GM23248 (cell line): ENCODE measurements at regions not wholly inside any gene's neighbourhood (a gene's known extent, or its start where the extent isn't known, plus 50 kb on each side); places are given as distances from the start of the nearest gene placed in this dataset.

Experiments
- DNase-seq: peaks from one replicate; pipeline ENCODE4 v3.0.0-alpha.2; 2015
- H2AFZ ChIP-seq: fragments of 200-600 bp; sonication (generic); 2 replicates; pipeline ENCODE4 v1.6.1; 2016; ENCODE audit warnings: antibody characterized with exemption
- H3F3A ChIP-seq: fragments of 200-600 bp; sonication (generic); 2 replicates; pipeline ENCODE4 v1.6.1; 2016; ENCODE audit warnings: mild to moderate bottlenecking, antibody characterized with exemption, mixed run types; ENCODE audit not compliant: insufficient read depth
- H3K27ac ChIP-seq: fragments of 200-600 bp; sonication (generic); 2 replicates; pipeline ENCODE4 v1.5.1; 2016; ENCODE audit warnings: mild to moderate bottlenecking
- H3K27me3 ChIP-seq: fragments of 200-600 bp; sonication (generic); replicated peaks from 2 replicates; pipeline ENCODE4 v1.6.1; 2016; ENCODE audit warnings: mild to moderate bottlenecking; ENCODE audit not compliant: insufficient read depth
- H3K36me3 ChIP-seq: fragments of 200-600 bp; sonication (generic); 2 replicates; pipeline ENCODE4 v1.6.1; 2016; ENCODE audit warnings: low read depth, mild to moderate bottlenecking
- H3K4me1 ChIP-seq: fragments of 200-600 bp; sonication (generic); 2 replicates; pipeline ENCODE4 v1.6.1; 2016; ENCODE audit warnings: mild to moderate bottlenecking; ENCODE audit not compliant: insufficient read depth
- H3K4me2 ChIP-seq: fragments of 200-600 bp; sonication (generic); one replicate; pipeline ENCODE4 v1.6.1; 2016; ENCODE audit warnings: mild to moderate bottlenecking; ENCODE audit not compliant: unreplicated experiment
- H3K4me3 ChIP-seq: fragments of 200-600 bp; sonication (generic); 2 replicates; pipeline ENCODE4 v1.5.1; 2016; ENCODE audit warnings: mild to moderate bottlenecking
- H3K79me2 ChIP-seq: fragments of 200-600 bp; sonication (generic); 2 replicates; pipeline ENCODE4 v1.6.1; 2016; ENCODE audit warnings: mild to moderate bottlenecking; ENCODE audit not compliant: insufficient read depth
- H3K9ac ChIP-seq: fragments of 200-600 bp; sonication (generic); 2 replicates; pipeline ENCODE4 v1.6.1; 2016; ENCODE audit warnings: mild to moderate bottlenecking
- H3K9me2 ChIP-seq: fragments of 200-600 bp; sonication (generic); 2 replicates; pipeline ENCODE4 v1.6.1; 2016; ENCODE audit warnings: mixed run types, mild to moderate bottlenecking, moderate library complexity; ENCODE audit not compliant: insufficient read depth
- H3K9me3 ChIP-seq: fragments of 200-600 bp; sonication (generic); one replicate; pipeline ENCODE4 v1.6.1; 2017; ENCODE audit warnings: low read depth
- H4K20me1 ChIP-seq: fragments of 200-600 bp; sonication (generic); 2 replicates; pipeline ENCODE4 v1.6.0; 2016; ENCODE audit not compliant: insufficient read depth
- EZH2 ChIP-seq: fragments of 200-600 bp; sonication (generic); IDR thresholded peaks from 2 replicates; pipeline ENCODE4 v1.6.1; 2018; ENCODE audit warnings: antibody characterized with exemption, mild to moderate bottlenecking; ENCODE audit not compliant: insufficient read depth, poor library complexity, severe bottlenecking
- EZH2phosphoT487 ChIP-seq: fragments of 200-600 bp; sonication (generic); IDR thresholded peaks from 2 replicates; pipeline ENCODE4 v1.6.1; 2018; ENCODE audit warnings: antibody characterized with exemption, moderate library complexity, mild to moderate bottlenecking, low read depth; ENCODE audit not compliant: insufficient read depth
- WGBS, 2 experiments: methylation state at CpG; one replicate each; pipeline ENCODE4 v1.1.6; 2015 to 2017; ENCODE audit warnings: low lambda C conversion rate in 2 of 2, low coverage in 1 of 2; ENCODE audit errors: missing lambda C conversion rate in 2 of 2; 5-methylcytosine and 5-hydroxymethylcytosine counted together
- in situ Hi-C: fragments of 300-500 bp; cut with MboI; formaldehyde crosslinking; loops from 2 replicates; pipeline ENCODE4 v1.15.0; 2020

DNA sequence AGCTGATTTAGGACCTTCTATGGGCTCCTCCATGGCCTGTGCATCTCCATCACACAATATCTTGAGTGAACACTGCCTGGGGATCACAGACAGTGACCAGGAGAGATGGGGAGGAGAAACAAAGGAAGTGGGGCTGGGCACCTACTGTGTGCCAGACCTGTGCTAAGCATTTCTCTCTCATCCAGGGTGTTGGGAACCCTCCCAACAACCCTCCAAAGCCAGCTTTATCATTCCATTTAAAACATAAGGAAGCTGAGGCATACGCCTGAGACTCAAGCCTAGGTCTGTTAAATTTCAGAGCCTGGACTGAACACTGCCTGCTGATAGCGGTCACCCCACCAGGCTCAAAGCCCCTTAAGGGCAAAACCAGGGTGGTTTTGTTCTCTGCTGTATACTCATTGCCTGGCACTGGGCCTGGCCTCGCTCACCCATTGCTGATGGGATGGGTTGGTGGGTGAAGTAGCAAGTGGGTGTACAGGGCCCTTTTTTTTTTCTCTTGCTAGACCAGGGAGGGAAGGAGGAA, 130.1 kb downstream of the MN1 start:
- no peak overlapping the region for H3K27ac ChIP-seq
- no peaks in the 10 kb centered on the region for H3K79me2 ChIP-seq
- no peak overlapping the region for H3K4me2 ChIP-seq
- H3K9me2 ChIP-seq = no peaks in the 10 kb centered on the region
- H4K20me1 ChIP-seq = no peaks in the 10 kb centered on the region
- no peak overlapping the region for H3K4me3 ChIP-seq
- H3F3A ChIP-seq = no peaks in the 10 kb centered on the region
- in situ Hi-C loops = no loop called here
- H3K36me3 ChIP-seq = no peaks in the 10 kb centered on the region
- H3K4me1 ChIP-seq = no peaks in the 10 kb centered on the region
- H3K9ac ChIP-seq = no peak overlapping the region
- no peaks in the 10 kb centered on the region for H3K9me3 ChIP-seq
- H2AFZ ChIP-seq = no peak overlapping the region
- H3K27me3 ChIP-seq = no peaks in the 10 kb centered on the region
- no peak for DNase-seq
- WGBS, 2 experiments = 96 to 99% methylated on average over 3 of the region's 3 CpGs
- TF ChIP-seq EZH2phosphoT487 = no peak
- no peak for TF ChIP-seq EZH2

- Histone ChIP-seq H3K4me3 (no peak overlapping the region), H4K20me1 (no peaks in the 10 kb centered on the region), H3K27ac (no peak overlapping the region), H3K9ac (no peak overlapping the region), H3K4me2 (no peak overlapping the region), H3K9me2 (no peaks in the 10 kb centered on the region), H3K36me3 (no peaks in the 10 kb centered on the region), H3F3A (no peaks in the 10 kb centered on the region), H3K79me2 (no peaks in the 10 kb centered on the region), H3K27me3 (no peaks in the 10 kb centered on the region), H2AFZ (no peak overlapping the region), H3K9me3 (no peaks in the 10 kb centered on the region), H3K4me1 (no peaks in the 10 kb centered on the region)
- 90 to 92% methylated on average over 9 of the region's 9 CpGs for WGBS, 2 experiments
- in situ Hi-C loops = no loop called here
- no peak for DNase-seq
- TF ChIP-seq EZH2 (no peak), EZH2phosphoT487 (no peak)
These were observed 128.7 kb downstream of the MN1 start for GRCh38 chr22:27672721-27673418.

DNA sequence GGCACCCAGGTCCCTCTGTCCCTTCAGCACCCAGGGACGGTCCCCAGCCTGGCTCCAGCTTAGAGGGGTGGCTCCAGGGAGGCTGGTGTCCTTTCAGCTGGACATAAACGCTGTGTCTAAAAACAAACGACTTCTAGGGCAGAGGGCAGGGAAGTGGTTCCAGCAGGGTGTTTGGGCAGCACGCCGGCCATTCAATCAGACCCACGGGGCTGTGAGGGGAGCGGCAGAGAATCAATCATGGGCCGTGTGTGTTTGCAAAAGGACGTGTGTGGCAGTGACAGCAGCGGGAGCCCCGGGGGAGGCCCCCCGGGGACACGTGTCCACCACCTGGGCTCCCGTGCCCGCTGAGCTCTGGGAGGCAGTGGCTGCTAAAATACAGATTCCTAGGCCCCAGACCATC, 127.7 kb downstream of the MN1 start:
- H3K36me3 ChIP-seq = no peaks in the 10 kb centered on the region
- no peak overlapping the region for H3K4me2 ChIP-seq
- H3K9me2 ChIP-seq = no peaks in the 10 kb centered on the region
- no peak overlapping the region for H3K4me3 ChIP-seq
- H4K20me1 ChIP-seq = no peaks in the 10 kb centered on the region
- no peak overlapping the region for H3K27ac ChIP-seq
- no peaks in the 10 kb centered on the region for H3K9me3 ChIP-seq
- no peak overlapping the region for H2AFZ ChIP-seq
- H3K9ac ChIP-seq = no peak overlapping the region
- WGBS, 2 experiments = 40 to 45% methylated on average over 15 of the region's 15 CpGs
- in situ Hi-C loops = no loop called here
- H3F3A ChIP-seq = no peaks in the 10 kb centered on the region
- H3K27me3 ChIP-seq = no peaks in the 10 kb centered on the region
- TF ChIP-seq EZH2phosphoT487 (no peak), EZH2 (no peak)
- H3K4me1 ChIP-seq = no peaks in the 10 kb centered on the region
- no peak for DNase-seq
- no peaks in the 10 kb centered on the region for H3K79me2 ChIP-seq

DNA sequence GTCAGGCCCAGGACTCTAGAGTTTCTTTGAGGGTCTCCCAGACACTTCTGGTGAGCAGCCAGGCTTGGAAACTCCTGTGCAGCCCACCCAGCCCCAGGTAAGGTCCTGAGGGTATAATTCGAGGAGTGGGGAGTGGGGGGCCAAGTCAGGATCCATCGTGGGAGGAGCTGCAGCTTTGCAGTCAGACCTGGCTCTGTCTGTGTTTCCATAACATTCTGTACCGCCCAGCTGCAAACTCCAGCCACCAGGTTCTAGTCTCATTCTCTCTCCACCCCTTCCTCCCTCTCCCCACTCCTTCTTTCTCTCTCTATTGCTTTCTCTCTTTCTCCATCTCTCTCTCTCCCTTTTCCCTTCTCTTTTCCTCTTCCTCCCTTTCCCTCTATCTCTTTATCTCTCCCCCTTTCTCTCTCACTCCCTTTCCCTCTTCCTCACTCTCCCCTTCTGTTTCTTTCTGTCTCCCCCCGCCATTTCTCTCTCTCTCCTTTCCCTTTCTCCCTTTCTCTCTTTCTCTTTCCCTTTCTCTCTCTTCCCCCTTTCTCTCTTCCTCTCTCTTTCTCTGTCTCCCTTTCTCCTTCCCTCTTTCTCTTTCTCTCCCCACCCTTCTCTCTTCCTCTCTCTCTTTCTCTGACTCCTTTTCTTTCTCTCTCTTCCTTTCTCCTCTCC, 127.2 kb downstream of the MN1 start:
- WGBS, 2 experiments = 38 to 54% methylated on average over 3 to 4 of the region's 4 CpGs
- no peak overlapping the region for H2AFZ ChIP-seq
- H3F3A ChIP-seq = no peaks in the 10 kb centered on the region
- in situ Hi-C loops = no loop called here
- H3K9me3 ChIP-seq = no peaks in the 10 kb centered on the region
- no peak for TF ChIP-seq EZH2
- TF ChIP-seq EZH2phosphoT487 = no peak
- no peaks in the 10 kb centered on the region for H3K9me2 ChIP-seq
- no peak for DNase-seq
- no peak overlapping the region for H3K4me3 ChIP-seq
- H3K9ac ChIP-seq = no peak overlapping the region
- H3K4me2 ChIP-seq = no peak overlapping the region
- H3K79me2 ChIP-seq = no peaks in the 10 kb centered on the region
- H4K20me1 ChIP-seq = no peaks in the 10 kb centered on the region
- no peak overlapping the region for H3K27ac ChIP-seq
- H3K4me1 ChIP-seq = no peaks in the 10 kb centered on the region
- no peaks in the 10 kb centered on the region for H3K27me3 ChIP-seq
- no peaks in the 10 kb centered on the region for H3K36me3 ChIP-seq
